SKM-1 (cell line): ENCODE measurements at regions not wholly inside any gene's neighbourhood (a gene's known extent, or its start where the extent isn't known, plus 50 kb on each side); places are given as distances from the start of the nearest gene placed in this dataset.

ENCODE experiments used
- DNase-seq: peaks from one replicate; lab custom pipeline; 2025; ENCODE audit not compliant: unreplicated experiment; lab: John Stamatoyannopoulos, UW

GRCh38 chr9:108386032-108386431, 469.8 kb downstream of the ACTL7B start:
- DNase-seq = no peak

GRCh38 chr9:108383796-108384195, 472.0 kb downstream of the ACTL7B start:
- no peak for DNase-seq

GRCh38 chr9:108382310-108382709, 473.5 kb downstream of the ACTL7B start:
- DNase-seq = no peak

DNA sequence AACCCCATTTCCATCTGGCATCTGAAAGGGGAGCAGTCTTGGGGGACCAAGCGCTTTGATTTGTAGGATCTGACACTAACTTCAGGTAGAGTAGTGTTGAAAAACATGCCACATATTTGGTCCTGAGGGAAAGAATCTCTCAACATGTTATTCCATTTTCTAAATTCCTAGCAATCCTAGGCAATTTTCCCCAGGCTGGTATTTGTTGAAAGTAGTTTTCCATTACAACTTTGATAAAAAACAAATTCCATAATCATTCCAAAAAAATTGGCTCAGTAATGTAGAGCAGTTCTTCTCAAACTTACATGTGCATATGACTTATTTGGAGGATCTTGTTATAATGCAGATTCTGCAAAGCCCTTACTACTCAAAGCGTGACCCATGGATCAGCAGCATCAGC, 477.9 kb downstream of the ACTL7B start:
- DNase-seq = no peak

DNA sequence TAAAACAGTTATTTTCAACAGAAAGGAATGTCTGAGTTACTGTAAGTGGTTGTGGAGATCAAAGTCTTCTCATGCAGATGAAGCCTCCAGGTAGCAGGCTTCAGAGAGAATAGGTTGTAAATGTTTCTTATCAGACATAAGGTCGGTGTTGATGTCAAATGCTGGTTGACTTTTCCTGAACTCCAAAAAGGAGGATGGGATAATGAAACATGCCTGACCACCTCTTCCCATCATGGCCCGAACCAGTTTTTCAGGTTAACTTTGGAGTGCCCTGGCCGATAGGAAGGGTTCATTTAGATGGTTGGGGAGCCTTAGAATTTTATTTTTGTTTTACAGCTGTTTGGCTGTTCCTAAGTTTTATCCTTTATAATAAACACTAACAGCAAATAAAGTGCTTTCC, 478.4 kb downstream of the ACTL7B start:
- DNase-seq = no peak

- DNase-seq = no peak
These were observed 479.6 kb downstream of the ACTL7B start for GRCh38 chr9:108376140-108376539.

DNA sequence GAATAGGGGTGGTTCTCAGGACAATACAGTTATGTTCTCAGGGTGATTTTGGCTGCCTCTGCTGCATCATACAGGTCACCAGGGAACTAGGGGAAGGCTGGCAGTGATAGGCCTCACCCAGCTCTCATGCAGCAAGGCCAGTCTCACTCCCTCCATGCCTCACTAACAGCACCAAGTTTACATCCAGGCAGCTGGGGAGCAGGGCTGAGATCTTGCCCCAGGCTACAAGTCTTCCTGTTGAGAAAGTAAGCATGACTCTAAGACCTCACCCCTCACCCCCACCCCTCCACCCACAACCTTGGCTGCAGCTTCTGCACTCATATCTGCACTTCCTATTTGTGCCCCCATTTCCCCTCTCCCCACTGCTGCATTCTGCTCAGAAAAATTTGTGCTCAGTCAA, 481.2 kb downstream of the ACTL7B start:
- no peak for DNase-seq

DNA sequence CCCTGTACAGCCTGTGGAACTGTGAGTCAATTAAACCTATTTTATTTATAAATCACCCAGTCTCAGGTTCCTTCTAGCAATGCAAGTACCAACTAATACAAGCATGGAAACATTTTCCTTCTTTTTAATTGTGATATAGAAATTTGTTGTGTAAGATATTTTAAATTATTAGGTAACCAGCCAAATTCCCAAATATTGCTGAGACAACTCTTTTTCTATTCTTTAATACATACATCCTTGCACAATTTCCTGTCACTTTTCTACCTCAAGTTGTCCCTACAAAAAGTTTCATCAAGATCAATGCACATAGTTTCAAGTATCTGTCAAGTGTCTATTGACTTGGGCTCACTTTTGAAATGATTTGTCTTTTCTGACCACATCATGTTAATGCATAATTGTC, 488.6 kb downstream of the ACTL7B start:
- no peak for DNase-seq

DNA sequence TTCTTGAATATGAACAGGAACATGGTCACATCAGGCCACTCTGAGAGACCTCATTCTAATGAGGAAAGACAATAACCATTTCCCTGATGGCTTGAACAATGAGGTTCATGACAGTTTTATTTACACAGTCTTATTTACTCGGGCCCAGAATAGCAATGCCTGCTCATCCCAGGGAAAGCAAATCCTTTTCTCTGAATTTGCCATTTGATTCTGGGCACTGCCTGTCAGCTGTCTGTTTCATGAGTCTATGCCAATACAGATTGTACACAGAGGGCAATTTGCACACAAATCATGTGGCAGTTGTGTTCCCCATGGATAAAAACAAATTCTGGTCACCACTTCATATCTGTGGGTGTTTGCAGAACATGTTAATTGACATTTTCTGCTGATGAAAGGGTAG, 492.5 kb downstream of the ACTL7B start:
- no peak for DNase-seq

DNA sequence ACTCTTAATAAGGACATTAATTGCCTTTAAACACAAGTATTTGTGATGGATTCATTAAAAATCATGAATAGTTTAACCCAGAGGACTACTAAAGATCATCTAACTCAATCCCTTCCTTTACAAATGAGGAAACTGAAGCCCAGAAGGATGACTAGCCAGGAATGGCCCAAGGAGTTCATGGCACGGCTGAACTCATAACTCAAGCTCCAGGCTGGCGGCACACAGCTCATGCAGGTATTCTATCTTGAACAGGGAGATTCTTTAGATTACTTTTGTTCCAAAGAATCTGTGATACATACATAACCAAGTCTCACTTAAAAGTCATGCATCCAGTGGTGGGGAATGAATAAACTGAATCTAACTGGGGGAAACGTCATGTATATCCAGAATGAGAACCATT, 495.5 kb downstream of the ACTL7B start:
- DNase-seq = no peak

DNA sequence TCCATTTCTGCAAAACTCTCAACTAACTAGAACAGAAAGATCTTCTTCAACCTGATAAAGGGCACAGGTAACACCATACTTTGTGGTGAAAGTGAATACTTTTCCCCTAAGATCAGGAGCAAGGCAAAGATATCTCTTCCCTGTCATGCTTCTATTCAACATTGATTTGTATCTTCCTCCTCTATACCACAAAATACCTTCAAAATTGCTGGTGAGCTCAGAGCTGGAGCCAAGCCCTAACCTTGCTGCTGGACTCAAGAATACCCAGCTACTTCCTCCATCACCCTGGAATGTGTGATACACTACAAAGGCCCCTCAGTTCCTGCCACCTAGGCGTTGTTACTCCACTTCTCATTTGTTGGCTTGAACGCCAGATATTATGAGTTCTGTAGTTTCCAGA, 499.0 kb downstream of the ACTL7B start:
- DNase-seq = no peak

GRCh38 chr9:108351571-108351970, 504.2 kb downstream of the ACTL7B start:
- no peak for DNase-seq

DNA sequence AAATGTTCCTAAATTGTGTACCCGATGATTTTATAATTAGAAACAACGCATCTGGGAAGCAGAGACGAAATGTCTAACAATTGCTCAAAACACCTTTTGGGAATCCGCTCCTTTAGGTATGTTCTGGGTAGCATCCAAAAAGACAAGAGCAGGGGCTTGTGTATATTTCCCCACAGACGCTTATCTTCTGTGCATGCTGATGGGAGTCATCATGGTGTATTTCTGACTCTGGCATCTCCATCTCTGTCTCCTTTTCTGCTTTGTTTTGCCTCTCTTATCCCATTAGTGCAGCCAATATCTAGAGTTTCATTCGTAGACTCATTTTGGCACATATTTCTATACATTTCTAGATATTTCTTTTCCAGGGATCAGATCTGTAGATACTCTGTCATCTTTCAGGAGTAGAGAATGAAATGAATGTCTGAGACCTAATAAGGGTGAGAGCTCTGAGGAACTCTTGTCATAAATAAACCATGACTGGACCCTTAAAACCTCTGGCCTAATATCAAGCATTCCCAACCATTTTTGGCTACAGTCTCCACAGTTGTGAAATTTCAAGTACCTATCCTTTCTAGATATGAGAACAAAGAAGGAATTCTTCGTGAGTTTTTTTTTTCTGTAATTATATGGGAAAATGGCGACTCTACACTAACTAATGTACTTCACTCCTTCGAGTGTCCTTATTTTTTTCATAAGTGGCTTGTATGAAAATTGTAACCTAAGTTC, 508.2 kb downstream of the ACTL7B start:
- no peak for DNase-seq

DNA sequence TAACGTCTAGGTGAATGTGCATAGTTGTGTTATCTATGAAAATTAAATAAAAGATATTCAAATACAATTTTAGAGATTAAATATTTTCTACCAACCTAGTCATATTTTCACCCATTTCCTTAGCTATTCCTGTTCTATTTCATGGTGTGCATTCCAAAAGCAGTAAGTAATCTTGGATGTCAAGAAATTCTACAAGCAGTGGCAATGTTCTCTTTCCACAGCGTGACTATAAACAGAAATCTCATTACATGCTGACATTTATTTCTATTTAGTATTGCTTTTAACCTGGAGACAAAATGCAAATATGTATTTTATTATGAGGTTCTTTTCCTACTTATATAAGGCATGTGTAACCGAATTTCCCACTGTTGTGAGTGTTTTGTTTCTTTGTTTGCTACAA, 510.0 kb downstream of the ACTL7B start:
- no peak for DNase-seq

DNA sequence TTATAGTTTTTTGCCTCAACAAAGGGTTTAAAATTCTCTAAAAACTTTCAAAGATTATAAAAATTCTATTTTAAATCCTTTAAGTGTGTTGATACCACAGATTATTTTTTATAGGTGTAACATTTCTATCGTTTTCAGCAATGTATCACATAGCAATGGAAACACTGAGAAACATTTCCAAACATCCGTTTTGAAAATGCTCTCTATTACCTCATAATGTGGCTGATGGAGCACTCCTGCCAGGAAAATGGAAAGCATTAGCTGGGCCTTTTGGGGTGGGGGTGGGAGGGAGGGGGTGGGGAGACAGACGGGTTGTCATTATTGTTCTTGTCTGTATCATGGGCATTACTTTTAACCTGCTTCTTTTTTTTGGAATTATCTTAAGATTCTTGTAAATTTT, 516.5 kb downstream of the ACTL7B start:
- DNase-seq = no peak

DNA sequence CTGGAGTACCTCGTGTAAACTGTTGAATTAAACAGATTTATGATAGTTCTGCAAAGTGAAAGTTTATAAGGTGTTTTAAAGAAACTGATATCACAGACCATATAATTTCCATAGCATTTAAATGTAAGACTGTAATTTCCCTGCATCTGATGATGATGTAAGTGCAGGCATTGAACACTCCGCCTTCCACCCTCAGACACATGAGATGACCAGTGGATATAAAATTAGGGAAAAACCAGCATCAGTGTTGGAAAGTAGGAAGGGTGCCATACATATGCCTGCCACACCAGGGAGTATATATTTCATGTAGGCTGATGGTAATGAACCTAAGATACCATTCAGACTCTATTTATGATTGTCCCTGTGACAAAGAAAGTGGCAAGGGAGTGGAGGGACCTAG, 519.2 kb downstream of the ACTL7B start:
- no peak for DNase-seq

DNA sequence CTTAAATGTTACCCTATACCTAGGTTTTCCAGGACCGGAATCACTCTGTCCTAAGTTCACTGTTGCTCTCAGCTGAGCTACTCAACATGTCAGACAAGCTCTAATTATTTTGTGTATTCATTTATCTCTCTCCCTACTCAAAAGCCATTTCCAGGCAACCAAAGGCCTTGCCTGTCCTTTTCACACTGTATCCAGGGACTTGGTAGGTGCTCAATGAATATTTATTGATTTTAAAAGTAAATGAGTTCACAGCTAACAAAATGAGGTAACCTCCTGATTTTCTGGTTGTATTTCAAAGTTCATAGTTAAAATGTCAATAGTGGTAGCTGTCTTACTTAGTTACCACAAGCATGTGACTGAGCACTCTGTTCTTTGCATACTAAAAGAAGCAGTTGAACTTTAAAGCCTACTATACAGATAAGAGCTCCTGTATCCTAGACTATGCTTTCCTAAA, 522.2 kb downstream of the ACTL7B start:
- no peak for DNase-seq

DNA sequence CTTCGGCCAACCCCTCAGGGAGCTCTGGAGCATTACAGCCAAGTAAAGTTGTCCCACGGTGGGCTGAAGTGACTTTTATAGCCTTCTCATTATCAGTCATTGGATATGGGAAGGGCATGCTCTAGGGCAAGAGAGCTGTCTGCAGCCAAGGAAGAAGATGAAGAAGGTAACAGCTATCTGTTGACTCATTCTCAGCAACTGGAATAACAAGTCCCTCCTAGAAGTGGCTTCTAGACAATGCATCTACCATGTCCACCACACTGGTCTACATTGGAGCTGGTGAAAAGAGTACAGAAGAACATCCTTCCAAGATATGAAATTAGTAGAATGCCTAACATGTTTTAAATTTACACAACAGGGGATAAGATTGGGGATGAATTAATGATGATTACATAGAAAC, 524.2 kb downstream of the ACTL7B start:
- DNase-seq = no peak

DNA sequence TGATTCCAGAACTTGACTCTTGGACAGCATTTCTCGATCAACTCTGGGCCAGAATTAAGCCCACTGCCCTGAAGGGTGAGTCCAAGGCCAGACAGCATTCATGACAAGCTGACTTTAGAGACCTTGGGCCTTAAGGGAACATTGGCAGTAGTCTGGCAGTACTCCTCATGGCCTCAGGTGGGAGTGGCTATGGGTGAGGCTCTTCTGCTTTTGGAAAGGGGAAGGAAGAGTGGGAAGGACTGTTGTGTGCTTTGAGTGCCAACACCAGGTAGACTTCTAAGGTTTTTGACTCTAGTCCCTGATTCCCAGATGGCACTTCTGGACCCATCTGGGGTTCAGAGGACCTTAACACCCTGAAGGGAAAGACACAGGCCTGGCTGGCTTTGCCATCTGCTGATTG, 530.4 kb downstream of the ACTL7B start:
- DNase-seq = no peak

DNA sequence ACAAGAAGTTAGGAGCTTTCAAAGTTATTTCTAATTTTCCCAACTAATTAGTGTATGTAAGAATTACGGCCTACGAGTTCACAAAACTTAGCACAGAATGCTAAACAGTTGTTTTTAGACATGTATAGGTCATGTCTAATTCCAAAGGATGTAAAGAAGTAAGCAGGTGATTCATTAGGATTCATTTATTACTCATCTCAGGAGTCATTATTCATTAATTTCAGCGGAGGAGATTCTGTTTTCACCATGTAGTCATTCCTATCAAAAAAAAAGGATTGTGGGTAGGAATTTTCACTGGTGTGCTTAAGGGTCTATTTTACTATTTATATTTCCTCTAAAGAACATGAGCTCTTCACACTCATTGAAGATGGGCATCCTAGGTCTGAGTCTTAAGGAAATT, 532.2 kb downstream of the ACTL7B start:
- DNase-seq = no peak

- DNase-seq = no peak
These were observed 533.3 kb downstream of the ACTL7B start for GRCh38 chr9:108322326-108323098.

- DNase-seq = no peak
These were observed 539.2 kb downstream of the ACTL7B start for GRCh38 chr9:108316630-108317029.

DNA sequence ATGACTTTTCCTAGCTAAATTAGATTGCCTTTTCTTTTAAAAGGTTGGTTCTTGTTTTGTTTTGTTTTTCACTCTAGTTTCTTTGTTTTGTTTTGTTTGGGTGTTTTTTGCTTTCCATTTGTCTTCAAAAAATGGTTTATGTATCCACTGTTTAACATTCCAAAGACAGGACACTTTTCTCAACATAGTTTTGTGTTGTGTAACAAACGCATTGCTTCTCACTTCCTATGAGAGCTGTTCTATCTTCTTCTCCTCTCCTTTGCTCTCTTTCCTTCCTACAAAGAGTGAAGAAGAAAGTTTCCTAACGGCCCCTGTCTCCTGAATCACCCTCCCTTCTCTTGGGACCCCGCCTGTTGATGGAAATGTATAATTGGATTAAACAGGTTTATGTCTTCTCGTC, 539.7 kb downstream of the ACTL7B start:
- DNase-seq = no peak
